Gastrocnemius medialis (tissue), 4 donors: ENCODE measurements at regions not wholly inside any gene's neighbourhood (a gene's known extent, or its start where the extent isn't known, plus 50 kb on each side); places are given as distances from the start of the nearest gene placed in this dataset.

ENCODE experiments used
- ATAC-seq, 2 donors: fragments of 150-250 bp; one replicate each; pipeline ENCODE4 v1.9.1; 2016
- DNase-seq, 2 donors: peaks; one replicate each; pipeline ENCODE4 v3.0.0-alpha.2; 2019
- H3K27ac ChIP-seq, 4 donors: fragments of 200-600 bp; sonication (generic); 1 replicate in 1 of 4; 2 replicates in 3 of 4; pipeline ENCODE4 v1.5.1; 2016 to 2018; ENCODE audit warnings: mild to moderate bottlenecking in 2 of 4, moderate library complexity in 1 of 4
- H3K27me3 ChIP-seq, 3 donors: fragments of 200-600 bp; sonication (generic) in 2 of 3; 1 replicate in 1 of 3; 2 replicates in 2 of 3; pipeline versions ENCODE4 v1.5.1 to v1.6.0; 2016 to 2019; ENCODE audit warnings: mild to moderate bottlenecking in 1 of 3, moderate library complexity in 1 of 3
- H3K36me3 ChIP-seq, 2 donors: fragments of 200-600 bp; sonication (generic) in 1 of 2; one replicate each; pipeline ENCODE4 v1.5.1; 2017 to 2018
- H3K4me1 ChIP-seq, 2 donors: fragments of 200-600 bp; sonication (generic) in 1 of 2; one replicate each; pipeline ENCODE4 v1.5.1; 2016 to 2017; ENCODE audit warnings: mild to moderate bottlenecking in 2 of 2
- H3K4me3 ChIP-seq, 4 donors: fragments of 200-600 bp; sonication (generic) in 3 of 4; 1 replicate in 1 of 4; 2 replicates in 3 of 4; pipeline ENCODE4 v1.5.1; 2016 to 2019; ENCODE audit warnings: mild to moderate bottlenecking in 2 of 4
- H3K9me3 ChIP-seq, 3 donors: fragments of 200-600 bp; sonication (generic) in 2 of 3; 1 replicate in 1 of 3; 2 replicates in 2 of 3; pipeline ENCODE4 v1.5.1; 2016 to 2019
- POLR2A ChIP-seq, 2 donors: fragments of 450-650 bp; IDR thresholded peaks; one replicate each; pipeline ENCODE4 v1.6.1; 2017; ENCODE audit warnings: antibody characterized with exemption in 2 of 2, mild to moderate bottlenecking in 2 of 2, moderate library complexity in 2 of 2
- in situ Hi-C, 4 donors: fragments of 200-750 bp; cut with MboI; loops; one replicate each; pipeline versions ENCODE4 v1.15.0 to v1.8.0; 2017; ENCODE audit warnings: low sequenced_read_pairs in 4 of 4
- intact Hi-C: fragments of 100-400 bp; cut with DNase I; formaldehyde crosslinking; loops from one replicate; pipeline ENCODE4 v1.15.1; 2023; ENCODE audit warnings: low total_unique reads
- TF ChIP-seq, protein P1 (sequence below), 5 experiments: fragments of 450-650 bp in 3 of 5; fragments of 200-600 bp in 2 of 5; sonication (generic) in 2 of 5; IDR thresholded peaks in 4 of 5; conservative IDR thresholded peaks in 1 of 5; 1 replicate in 4 of 5; 2 replicates in 1 of 5; pipeline ENCODE4 v1.5.1; 2016 to 2019; ENCODE audit warnings: antibody characterized with exemption in 5 of 5, mild to moderate bottlenecking in 3 of 5, moderate library complexity in 3 of 5

- DNase-seq (no peak), ATAC-seq (peak; percentile 33 to 66)
- TF ChIP-seq, protein P1, sequence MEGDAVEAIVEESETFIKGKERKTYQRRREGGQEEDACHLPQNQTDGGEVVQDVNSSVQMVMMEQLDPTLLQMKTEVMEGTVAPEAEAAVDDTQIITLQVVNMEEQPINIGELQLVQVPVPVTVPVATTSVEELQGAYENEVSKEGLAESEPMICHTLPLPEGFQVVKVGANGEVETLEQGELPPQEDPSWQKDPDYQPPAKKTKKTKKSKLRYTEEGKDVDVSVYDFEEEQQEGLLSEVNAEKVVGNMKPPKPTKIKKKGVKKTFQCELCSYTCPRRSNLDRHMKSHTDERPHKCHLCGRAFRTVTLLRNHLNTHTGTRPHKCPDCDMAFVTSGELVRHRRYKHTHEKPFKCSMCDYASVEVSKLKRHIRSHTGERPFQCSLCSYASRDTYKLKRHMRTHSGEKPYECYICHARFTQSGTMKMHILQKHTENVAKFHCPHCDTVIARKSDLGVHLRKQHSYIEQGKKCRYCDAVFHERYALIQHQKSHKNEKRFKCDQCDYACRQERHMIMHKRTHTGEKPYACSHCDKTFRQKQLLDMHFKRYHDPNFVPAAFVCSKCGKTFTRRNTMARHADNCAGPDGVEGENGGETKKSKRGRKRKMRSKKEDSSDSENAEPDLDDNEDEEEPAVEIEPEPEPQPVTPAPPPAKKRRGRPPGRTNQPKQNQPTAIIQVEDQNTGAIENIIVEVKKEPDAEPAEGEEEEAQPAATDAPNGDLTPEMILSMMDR (IDR thresholded peaks at IDR 0.05 in 4 of 5, conservative IDR thresholded peaks at IDR 0.05 in 1 of 5): no peak
- TF ChIP-seq POLR2A (IDR thresholded peaks at IDR 0.05): no peak
- intact Hi-C loops: no loop called here
- in situ Hi-C loops: no loop called here
- Histone ChIP-seq H3K27me3 (no peaks in the 10 kb centered on the region), H3K9me3 (no peaks in the 10 kb centered on the region), H3K27ac (no peak overlapping the region), H3K36me3 (no peaks in the 10 kb centered on the region), H3K4me3 (no peak overlapping the region), H3K4me1 (peaks cover 3 to 4% of the 10 kb centered on the region in 2 donors)
Observed at GRCh38 chr5:89968958-89969381, 440.6 kb downstream of the CETN3 start.

GRCh38 chr5:89967771-89968444 lies 441.6 kb downstream of the CETN3 start:
- ATAC-seq: no peak
- in situ Hi-C loops: no loop called here
- DNase-seq: no peak

DNA sequence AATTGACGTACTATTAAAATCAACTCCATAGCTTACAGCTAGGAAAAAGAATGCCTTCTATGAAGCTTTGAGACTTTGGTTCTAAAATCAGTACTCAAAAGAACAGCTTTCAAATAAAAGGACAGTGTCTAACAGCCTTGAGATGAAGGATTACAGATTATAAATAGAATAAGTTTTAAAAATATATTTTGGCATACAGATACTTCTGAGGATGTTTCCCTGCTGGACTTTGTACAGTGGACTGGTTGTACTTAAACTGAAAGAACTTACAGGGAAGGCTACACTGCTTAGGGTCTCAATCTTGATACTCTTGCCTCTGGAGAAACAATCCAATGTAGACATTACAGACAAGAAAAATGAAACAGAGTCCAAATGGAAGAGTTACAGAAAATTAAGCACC lies 452.7 kb downstream of the CETN3 start:
- in situ Hi-C loops (no loop called here), intact Hi-C loops (no loop called here)
- no peak overlapping the region for H3K4me3 ChIP-seq
- TF ChIP-seq, protein P1 (IDR thresholded peaks at IDR 0.05 in 4 of 5, conservative IDR thresholded peaks at IDR 0.05 in 1 of 5): no peak
- no peak for TF ChIP-seq POLR2A (IDR thresholded peaks at IDR 0.05)
- DNase-seq (no peak), ATAC-seq (no peak)
- no peak overlapping the region for H3K27ac ChIP-seq
- H3K36me3 ChIP-seq: no peaks in the 10 kb centered on the region
- no peaks in the 10 kb centered on the region for H3K27me3 ChIP-seq
- H3K4me1 ChIP-seq: peaks cover 5 to 9% of the 10 kb centered on the region in 2 donors
- H3K9me3 ChIP-seq: no peaks in the 10 kb centered on the region

More at GRCh38 chr5:89967771-89968444, 441.6 kb downstream of the CETN3 start:
- no peaks in the 10 kb centered on the region for H3K9me3 ChIP-seq
- H3K27me3 ChIP-seq: no peaks in the 10 kb centered on the region
- TF ChIP-seq POLR2A (IDR thresholded peaks at IDR 0.05): no peak
- TF ChIP-seq, protein P1 (IDR thresholded peaks at IDR 0.05 in 4 of 5, conservative IDR thresholded peaks at IDR 0.05 in 1 of 5): no peak
- intact Hi-C loops: no loop called here
- H3K27ac ChIP-seq: peak overlapping the region in 1 of 4 donors; percentile 13
- H3K4me3 ChIP-seq: no peak overlapping the region
- peaks cover 3 to 4% of the 10 kb centered on the region in 2 donors for H3K4me1 ChIP-seq
- H3K36me3 ChIP-seq: no peaks in the 10 kb centered on the region

- Histone ChIP-seq H3K36me3 (no peaks in the 10 kb centered on the region), H3K4me3 (no peak overlapping the region), H3K4me1 (peaks cover 13 to 14% of the 10 kb centered on the region in 2 donors), H3K27ac (no peak overlapping the region), H3K27me3 (no peaks in the 10 kb centered on the region), H3K9me3 (no peaks in the 10 kb centered on the region)
- DNase-seq (no peak), ATAC-seq (no peak)
- intact Hi-C loops: no loop called here
- in situ Hi-C loops: no loop called here
- TF ChIP-seq, protein P1 (IDR thresholded peaks at IDR 0.05 in 4 of 5, conservative IDR thresholded peaks at IDR 0.05 in 1 of 5): no peak
- TF ChIP-seq POLR2A (IDR thresholded peaks at IDR 0.05): no peak
Observed at GRCh38 chr5:89954916-89955315, 454.6 kb downstream of the CETN3 start.
